HG03095 (cell line): ENCODE measurements at regions not wholly inside any gene's neighbourhood (a gene's known extent, or its start where the extent isn't known, plus 50 kb on each side); places are given as distances from the start of the nearest gene placed in this dataset.

Experiments
- ATAC-seq: cut with Tn5 transposase; IDR thresholded peaks from one replicate; pipeline ENCODE4 v1.9.1; 2021; ENCODE audit warnings: moderate library complexity; ENCODE audit not compliant: unreplicated experiment

DNA sequence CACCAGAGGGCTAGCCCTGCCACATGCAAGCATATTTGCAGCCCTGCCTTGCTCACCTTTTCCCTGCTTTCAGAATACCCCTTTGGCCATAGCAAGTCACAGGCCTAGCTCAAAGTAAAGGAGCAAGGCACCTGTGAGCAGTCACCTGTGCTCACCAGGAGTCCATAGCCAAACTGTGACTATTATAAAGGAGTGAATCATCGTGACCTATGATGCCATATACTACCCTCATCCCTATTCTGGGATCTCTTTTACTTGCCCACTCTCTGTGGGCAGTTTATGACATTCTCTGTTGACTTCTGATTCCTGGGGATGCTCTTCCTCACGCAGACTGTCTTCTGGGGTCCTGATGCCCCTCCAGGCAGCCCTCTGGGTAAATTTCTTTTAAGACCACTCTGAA is 200.5 kb upstream of the NLRP1 start:
- no peak for ATAC-seq

DNA sequence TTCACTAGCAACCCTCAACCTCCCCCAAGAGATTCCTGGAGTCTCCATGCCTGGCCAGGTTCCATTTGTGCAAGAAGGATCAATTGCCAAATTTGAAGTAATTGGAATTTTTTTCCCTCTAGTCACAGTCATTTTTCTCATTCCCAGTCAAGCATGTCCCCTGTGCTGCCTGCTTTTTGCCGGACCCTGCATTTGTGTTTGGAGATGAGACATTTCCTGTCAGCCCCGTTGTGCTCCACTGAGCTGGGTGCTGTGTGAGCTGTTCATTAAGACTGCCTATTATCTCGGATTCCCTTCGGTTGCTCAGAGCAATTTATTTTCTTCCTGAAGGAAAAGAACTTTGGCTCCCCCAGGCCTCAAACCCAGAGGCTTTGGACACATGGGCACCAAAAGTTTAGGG is 201.0 kb upstream of the NLRP1 start:
- ATAC-seq, result peak; percentile 49

DNA sequence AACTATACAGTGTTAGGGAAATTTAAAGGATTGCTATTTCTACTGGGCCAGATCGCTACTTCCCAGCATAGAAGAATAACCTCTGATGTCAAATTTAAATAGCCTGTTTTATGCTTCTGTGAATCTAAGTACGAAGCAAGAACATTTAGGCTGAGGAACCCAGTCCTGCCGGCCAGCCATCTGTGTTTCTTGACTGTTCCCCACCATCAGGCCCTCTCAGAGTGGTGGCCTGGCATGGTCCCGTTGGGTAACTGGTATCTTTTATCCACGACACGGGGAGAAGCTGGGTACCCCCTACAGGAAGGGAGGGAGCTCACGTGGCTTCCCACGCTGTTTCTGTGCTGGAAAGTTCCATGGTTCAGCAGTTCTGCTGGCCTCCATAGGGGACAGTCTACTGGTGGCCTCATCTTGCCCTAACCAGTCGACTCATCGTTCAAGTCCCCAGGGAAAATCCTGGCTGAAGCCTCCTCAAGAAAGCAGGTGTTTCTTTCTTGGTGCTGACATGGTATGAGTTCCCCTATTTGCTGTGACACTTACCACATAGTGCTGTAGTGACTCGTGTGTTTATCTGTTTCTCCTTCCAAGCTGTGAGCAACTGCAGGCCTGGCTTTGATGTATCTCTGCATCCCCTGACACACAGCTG is 201.7 kb upstream of the NLRP1 start:
- ATAC-seq, result peak; percentile 78

DNA sequence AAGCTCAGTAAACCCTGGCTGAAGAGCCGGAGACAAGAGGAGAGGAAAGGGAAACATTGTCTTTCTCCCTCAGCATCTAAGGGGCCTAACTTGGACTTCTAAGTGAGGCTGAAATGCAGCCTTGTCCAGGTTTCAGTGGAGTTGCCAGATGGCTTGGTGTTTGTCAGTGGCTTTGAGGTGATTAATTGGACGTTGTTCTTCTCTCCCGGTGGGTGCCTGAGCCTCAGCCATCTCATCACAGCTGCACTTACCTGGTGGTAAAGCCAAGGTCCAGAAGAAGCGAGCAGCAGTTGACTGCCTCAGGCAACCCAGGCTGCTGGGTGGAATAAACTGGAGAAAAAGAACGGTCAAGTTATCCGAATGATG is 202.2 kb upstream of the NLRP1 start:
- no peak for ATAC-seq

DNA sequence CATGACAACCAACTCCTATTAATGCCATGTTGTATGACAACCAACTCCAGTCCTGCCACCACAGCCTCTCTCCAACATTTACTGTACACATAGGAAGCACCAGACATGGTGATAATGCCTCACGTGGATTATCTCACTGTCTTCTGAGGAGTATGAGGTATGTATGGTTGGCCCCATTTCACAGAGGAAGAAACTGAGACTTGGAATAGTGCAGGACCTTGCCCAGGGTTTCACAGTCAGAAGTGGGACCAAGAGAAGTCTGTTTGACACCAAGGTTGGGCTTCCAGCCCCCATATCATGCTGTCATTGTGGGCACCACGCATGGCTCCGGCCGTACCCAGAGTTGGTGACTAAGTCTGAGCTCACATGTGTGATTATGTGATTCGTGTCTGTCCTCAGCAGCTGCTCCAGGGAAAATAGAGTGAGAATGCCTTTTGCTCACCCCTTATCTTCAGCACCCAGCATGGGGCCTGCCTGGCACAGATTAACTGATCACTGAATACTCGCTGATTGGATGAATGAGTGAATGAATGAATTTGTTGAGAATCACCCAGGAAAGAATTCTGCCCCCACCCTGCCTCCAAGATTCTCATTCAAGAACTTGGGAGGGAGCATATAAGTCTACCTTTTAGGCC is 204.1 kb upstream of the NLRP1 start:
- ATAC-seq, result no peak

DNA sequence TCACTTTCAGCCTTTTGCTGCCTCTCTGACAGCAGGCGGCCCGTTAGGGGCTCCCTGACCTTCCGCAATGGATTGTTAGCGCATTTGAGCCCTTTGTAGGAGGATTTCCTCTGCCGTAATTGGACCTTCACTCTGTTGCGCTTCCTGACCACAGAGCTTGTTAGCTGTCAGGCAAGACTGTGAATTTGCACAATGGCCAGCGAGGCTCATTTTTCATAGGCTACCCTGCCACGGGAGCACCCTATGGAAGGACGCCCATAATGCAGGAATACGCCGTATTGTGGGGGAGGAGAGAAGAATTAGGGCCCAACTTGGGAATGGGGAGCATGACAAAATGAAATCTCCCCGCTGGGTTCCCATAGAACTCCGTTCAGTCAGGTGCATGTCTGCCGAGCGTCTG is 205.2 kb upstream of the NLRP1 start:
- no peak for ATAC-seq

DNA sequence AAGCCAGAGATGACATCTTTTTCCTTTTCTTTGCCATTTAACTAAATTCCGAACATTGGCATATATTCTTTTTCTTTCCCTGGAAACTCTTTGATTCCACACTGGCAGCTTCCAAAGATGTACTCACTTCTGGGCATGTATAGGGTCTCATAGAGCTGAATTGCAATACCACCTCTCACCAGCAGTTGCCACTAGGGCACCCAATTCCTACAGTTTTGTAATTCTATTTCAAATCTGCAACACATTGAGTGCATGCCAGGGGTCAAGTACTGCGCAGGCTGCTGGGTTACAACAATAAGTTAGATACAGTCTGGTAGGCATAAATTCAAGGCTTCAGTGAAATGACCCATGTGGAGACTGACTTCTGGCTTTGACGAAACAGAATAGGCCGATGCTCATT is 208.8 kb upstream of the NLRP1 start:
- ATAC-seq, result no peak

DNA sequence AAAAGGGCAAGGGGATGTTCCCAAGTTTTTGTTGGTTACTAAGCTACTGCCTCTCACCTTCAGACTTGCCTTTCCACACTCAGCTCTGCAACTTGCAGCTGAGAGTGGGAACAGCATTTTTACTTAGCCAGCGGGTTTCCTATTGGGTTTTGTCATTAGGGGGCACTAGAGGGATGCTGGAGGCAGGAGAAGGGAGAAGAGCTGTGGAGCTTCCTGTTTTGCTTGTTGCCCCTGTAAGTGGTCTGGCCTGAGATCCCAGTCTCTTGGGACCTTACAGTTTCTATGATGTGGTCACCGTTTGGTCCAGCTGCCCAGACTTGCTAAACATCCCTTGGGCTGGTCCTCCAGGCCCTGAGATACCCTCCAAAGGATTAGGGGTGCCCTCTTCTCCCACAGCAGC is 209.6 kb upstream of the NLRP1 start:
- ATAC-seq, result no peak

DNA sequence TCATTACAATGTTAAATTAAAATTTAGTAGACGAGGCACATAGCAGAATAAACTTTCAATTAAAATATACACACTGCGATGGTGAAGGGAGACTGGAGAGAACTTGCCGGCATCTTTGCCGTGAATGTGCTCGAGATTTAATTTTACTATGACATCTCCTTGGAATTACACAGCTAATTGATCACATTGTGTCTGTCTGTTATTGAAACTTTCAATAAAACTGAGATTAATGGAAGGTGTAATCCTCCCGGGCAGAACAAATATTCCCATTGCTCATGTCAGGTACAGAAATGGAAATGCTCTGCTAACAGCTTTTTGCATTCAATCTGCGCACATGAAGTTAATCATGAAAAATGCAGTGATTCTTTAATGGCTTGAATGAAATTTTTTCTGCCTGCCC is 210.1 kb upstream of the NLRP1 start:
- no peak for ATAC-seq

DNA sequence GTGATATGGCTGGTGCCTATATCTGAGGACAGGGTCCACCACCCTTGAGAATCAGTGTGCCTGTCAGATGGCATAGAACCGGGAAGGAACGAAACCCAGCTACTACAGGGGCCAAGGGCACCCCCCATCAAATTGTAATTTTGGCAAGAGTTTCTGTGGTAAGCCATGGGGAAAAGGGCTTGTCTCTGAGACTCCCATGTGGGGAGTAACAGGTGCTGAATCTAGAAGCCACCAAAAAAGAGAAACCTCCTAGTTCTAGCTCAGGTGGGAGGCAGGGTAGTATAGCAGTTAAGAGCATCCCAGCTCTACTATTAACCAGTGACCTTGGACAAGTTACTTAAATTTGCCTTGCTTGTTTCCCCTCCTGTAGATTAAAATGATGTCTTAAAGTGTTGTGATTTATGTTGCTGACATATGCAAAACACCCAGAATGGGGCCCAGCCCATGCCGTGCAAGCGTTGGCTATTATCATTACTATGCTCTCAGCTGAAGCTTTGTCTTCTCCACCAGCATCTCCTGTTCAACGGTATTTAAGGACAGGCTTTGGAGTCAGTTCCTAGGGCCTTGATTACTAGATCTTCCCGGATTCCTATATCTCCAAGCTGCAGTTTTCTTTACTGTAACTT is 210.7 kb upstream of the NLRP1 start:
- ATAC-seq, result no peak

DNA sequence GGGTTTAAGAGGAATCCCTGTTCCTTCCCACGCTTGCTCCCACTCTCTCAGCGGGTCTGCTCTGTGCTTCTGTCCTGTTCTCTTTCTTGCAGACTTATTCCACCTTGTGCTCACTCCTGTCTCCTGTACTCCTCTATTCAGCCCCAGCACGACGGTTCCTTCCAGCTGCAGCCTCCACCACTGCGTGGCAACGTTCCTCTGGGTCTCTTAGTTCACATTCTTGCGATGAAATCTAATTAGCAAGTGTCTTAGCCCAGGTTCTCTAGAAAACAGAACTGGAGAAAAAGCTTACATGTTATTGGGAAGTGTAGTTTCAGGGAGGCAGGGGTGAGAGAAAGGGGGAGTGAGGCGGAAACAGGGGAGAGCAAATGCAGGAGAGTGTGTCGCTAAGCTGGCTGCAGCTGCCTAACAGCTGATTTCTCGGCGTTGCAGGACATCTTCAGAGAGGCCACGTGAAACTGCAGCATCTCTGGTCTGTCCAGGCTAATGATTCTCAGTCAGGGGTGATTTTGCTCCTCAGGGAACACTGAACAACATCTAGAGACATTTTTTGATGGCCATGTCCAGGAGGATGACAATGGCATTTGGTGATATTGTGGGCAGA is 213.2 kb upstream of the NLRP1 start:
- no peak for ATAC-seq

DNA sequence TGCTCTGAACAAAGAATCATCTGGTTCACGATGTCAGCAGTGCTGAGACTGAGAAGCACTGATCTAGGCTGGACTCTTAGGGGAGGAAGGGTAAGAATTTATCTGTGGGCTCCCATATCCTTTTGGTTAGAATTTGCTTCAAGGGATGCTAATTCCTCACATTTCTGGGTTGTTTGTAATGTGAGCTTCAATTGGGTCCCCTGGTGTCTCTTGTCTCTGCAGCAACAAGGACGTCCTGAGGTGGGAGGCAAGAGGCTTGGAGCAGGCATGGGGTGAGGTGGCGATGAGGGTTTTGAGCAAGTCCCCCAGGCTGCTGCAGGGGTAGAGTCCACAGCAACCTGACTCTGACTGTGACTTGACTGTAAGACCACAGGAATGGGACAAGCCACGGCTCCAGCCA is 213.8 kb upstream of the NLRP1 start:
- ATAC-seq, result no peak

DNA sequence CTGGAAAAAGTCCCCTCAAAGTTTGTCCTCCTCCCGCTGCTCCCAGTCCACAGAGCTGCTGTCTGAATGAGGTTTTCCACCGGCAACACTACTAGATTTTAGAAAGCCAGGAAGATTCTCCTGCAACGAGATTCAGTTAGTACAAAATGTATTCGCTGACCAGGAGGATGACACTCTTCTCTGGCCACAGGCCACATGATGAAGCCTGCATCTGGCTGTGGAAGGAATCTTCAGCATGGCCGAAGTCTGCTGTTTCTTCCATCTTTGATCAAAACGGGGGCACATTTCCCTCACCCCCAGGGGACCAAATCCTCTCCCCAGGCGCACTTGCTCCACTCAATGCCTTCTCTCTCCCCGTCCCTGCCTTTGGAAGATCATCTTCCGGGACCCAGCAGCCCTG is 215.8 kb upstream of the NLRP1 start:
- ATAC-seq, result no peak

DNA sequence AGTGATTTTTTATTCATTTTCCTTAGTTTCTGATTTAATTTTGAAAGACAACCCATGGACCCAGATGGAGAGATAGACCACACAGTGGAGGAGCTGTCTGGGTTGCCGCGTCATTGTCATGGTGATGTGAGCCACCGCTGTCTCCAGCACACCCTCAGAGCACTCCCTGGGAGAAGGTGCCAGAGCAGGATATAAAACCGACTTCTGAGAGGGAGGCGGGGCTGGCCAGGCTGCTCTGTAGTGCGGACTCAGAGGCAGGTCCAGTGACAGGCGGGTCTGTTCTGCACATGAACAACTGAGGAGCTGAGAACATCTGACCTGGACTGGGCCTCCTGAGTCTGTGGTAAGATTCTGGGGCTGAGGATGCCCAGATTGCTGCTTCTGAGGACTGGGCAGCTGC is 216.3 kb upstream of the NLRP1 start:
- ATAC-seq, result no peak

DNA sequence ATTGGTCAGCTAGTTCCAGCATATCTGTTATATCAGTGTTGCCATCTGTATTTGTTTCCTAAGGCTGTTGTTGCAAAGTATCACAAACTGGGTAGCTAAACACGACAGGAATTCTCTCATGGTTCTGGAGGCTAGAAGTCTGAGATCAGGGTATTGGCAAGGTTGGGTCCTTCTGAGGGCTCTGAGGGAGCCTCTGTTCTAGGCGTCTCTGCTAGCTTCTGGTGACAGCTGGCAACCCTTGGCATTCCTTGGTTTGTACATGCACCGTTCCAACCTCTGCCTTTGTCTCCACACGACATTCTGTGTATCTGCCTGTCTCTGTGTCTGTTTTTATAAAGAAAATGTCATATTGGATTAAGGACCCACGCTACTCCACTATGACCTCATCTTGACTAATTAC is 219.9 kb upstream of the NLRP1 start:
- ATAC-seq, result no peak

DNA sequence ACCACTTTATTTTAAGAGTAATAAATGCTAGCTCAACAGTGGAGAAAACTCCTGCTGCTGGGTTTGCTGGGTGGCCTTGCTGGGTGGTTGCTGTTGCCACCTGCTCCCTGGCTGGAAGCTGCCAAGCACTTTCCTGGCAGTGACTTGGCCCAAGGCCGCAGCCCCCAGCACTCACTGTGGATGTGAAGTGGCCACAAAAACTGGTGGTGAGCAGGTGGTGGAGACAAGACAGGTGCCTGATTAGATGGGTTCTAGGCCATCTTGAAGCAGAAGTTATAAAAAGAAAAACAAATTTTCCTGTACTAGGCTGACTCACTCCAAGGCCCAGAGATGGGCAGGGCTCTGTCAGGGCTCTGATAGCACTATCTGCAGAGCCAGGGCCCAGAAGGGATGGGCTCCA is 224.7 kb upstream of the NLRP1 start:
- no peak for ATAC-seq

DNA sequence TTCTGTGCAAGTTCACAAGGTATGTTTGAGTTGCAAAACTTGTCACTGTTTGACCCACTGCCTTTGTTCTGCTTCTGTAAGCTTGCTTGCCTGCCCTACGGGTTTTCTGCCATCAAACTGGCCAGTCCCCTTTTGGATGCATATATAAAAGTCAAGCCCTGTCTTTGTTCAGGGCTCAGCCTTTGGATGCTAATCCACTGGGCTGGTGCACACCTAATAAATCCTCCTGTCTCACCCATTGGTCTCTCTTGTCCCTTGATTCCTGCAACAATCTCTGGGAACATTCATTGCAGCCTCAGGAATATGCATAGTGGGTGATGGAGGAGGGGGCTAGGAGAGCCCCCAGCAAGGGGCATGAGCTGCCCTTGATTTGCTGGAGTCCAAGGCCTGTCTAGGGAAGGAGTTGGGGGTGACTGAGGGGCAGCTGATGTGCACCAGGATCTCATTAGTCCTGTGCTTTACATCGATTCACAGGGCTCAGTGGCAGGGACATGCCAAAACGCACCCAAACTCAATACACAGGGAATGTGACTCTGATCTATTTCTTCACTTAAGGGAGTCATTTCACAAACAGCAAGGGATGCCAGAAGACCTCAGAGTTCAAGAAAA is 225.4 kb upstream of the NLRP1 start:
- ATAC-seq, result no peak

DNA sequence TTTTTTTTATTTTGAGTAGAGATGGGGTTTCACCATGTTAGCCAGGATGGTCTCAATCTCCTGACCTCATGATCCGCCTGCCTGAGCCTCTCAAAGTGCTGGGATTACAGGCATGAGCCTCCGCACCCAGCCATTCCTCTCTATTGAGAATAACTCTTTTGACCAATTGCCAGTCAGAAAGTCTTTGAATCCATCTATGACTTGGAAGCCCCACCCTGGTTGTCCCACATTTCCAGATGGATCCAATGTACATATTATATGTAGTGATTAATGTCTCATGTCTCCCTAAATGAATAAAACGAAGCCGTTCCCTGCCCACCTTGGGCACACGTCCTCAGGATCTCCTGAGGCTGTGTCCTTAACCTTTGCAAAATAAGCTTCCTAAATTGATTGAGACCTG is 228.3 kb upstream of the NLRP1 start:
- no peak for ATAC-seq

DNA sequence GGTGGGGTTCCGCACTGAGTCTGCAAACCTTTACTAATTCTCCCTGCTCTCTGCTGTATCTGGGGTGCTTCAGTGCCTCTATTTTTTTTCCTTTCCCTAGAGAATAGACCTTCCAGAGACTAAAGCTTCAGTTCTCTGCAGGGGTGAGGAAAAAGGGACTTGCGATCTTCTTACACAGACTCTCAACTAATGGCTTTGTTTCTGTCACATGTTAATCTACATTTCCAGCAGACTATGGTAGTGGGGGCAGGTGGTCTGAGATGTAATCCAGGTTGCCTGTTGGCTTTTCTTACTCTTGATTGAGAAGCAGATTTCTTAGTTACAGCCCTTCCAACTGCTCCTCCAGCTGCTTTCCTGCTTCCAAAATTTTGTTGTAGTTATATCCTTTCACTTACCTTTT is 229.0 kb upstream of the NLRP1 start:
- no peak for ATAC-seq

DNA sequence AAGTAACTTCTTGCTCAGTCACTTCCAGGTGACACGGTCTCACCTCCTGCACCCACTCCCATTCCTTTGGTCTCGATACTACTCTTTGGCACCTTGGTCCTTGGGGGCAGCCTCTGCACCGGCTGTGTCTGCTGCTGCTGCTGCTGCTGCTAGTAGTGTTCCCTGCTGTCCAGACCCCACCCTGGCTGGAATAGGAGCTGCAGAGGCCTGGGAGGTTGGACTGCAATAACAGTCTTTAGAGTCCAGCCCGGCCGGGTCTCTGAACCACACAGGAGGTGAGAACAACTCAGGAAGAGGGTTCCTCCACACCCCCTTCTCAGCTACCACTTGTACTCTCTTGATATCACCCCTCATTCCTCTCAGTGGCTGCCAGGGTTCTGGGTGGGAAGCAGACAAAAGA is 231.1 kb upstream of the NLRP1 start:
- no peak for ATAC-seq

DNA sequence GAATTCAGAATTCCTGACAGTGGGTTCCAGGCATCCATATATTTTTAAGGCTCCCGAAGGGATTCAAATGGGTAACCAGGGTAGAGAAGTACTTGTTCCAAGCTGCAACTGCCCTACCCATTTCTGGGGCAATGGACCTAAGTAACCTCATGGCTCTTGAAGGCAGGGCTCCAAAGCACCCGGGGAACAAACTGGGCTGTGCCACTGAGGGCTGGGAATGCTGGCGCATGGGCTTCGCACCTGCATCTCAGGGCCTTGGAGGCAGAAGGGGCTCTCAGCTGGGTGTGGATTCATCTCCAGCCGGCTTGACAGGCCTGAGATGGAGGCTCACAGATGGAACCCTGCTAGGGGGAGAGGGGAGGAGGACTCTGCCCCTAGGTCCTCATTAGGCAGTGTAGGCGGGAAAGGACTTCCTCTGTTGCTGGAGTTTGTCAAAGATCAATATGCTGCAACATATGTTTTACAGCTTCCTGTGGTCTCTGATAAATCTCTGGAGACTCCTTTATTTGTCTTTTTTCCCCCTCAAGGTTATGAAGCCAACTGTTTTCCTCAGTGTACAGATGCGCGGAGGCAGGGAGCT is 232.3 kb upstream of the NLRP1 start:
- ATAC-seq, result no peak
